Lower leg skin (tissue), 3 donors: ENCODE measurements at regions not wholly inside any gene's neighbourhood (a gene's known extent, or its start where the extent isn't known, plus 50 kb on each side); places are given as distances from the start of the nearest gene placed in this dataset.

ENCODE experiments used
- CTCF ChIP-seq, 3 donors: fragments of 450-650 bp; IDR thresholded peaks; one replicate each; pipeline ENCODE4 v1.5.1; 2016; ENCODE audit warnings: antibody characterized with exemption in 3 of 3, mild to moderate bottlenecking in 3 of 3, moderate library complexity in 2 of 3
- POLR2A ChIP-seq, 2 donors: fragments of 450-650 bp; IDR thresholded peaks; one replicate each; pipeline ENCODE4 v1.6.1; 2016 to 2017; ENCODE audit warnings: antibody characterized with exemption in 2 of 2, mild to moderate bottlenecking in 1 of 2, moderate library complexity in 1 of 2

GRCh38 chr2:146523196-146523595, 1321.6 kb upstream of the ACVR2A start:
- TF ChIP-seq CTCF (IDR thresholded peaks at IDR 0.05) (no peak), POLR2A (IDR thresholded peaks at IDR 0.05) (no peak)
